IMR-90 (cell line): ENCODE measurements at regions not wholly inside any gene's neighbourhood (a gene's known extent, or its start where the extent isn't known, plus 50 kb on each side); places are given as distances from the start of the nearest gene placed in this dataset.

ENCODE experiments used
- ATAC-seq: fragments of 200-7000 bp; cut with Tn5 transposase; 2 replicates; pipeline ENCODE4 v1.9.1; 2020; ENCODE audit warnings: low read depth, mild to moderate bottlenecking, moderate library complexity
- BruUV-seq: library from RNA; stranded (reverse); fragments of 400-500 nt; replicated peaks from 2 replicates; lab custom pipeline; 2021; lab: Mats Ljungman, UMichigan
- CTCF ChIA-PET: fragments of 300-600 bp; formaldehyde crosslinking; extraction: SDS; loops from one replicate; lab custom pipeline; 2021; ENCODE audit warnings: antibody characterized with exemption; lab: Yijun Ruan, JAX
- POLR2A ChIA-PET: fragments of 300-600 bp; sonication (Branson Sonifier 250); formaldehyde crosslinking; loops from one replicate; lab custom pipeline; 2022; ENCODE audit warnings: antibody characterized with exemption; ENCODE audit not compliant: unreplicated experiment; lab: Charles Lee
- DNase-seq: peaks from one replicate; pipeline ENCODE4 v3.0.0; 2013
- H2AFZ ChIP-seq: replicated peaks from 2 replicates; pipeline ENCODE3; 2013; ENCODE audit warnings: low read length, mild to moderate bottlenecking; ENCODE audit not compliant: poor library complexity
- H2AK5ac ChIP-seq: 2 replicates; pipeline ENCODE4 v1.6.1; 2013; ENCODE audit warnings: low read depth, low read length, inconsistent platforms
- H2AK9ac ChIP-seq: replicated peaks from 2 replicates; pipeline ENCODE3; 2013; ENCODE audit warnings: mild to moderate bottlenecking, low read depth, low read length, moderate library complexity; ENCODE audit not compliant: poor library complexity
- H2BK120ac ChIP-seq: 2 replicates; pipeline ENCODE4 v1.6.1; 2013; ENCODE audit warnings: low read depth, low read length, inconsistent platforms
- H2BK15ac ChIP-seq: 3 replicates; pipeline ENCODE4 v1.6.1; 2013; ENCODE audit warnings: low read depth, low read length, inconsistent platforms
- H2BK20ac ChIP-seq: 2 replicates; pipeline ENCODE4 v1.6.1; 2013; ENCODE audit warnings: low read depth, mild to moderate bottlenecking, inconsistent platforms, low read length, moderate library complexity
- H2BK5ac ChIP-seq: 2 replicates; pipeline ENCODE4 v1.6.1; 2013; ENCODE audit warnings: mild to moderate bottlenecking, low read depth, low read length, inconsistent platforms; ENCODE audit not compliant: poor library complexity, severe bottlenecking
- H3K14ac ChIP-seq: replicated peaks from 2 replicates; pipeline ENCODE4 v1.6.1; 2013; ENCODE audit warnings: low read depth, low read length, inconsistent platforms
- H3K18ac ChIP-seq: 2 replicates; pipeline ENCODE4 v1.6.1; 2013; ENCODE audit warnings: low read depth, low read length, control low read depth
- H3K23ac ChIP-seq: 2 replicates; pipeline ENCODE4 v1.6.1; 2013; ENCODE audit warnings: low read depth, low read length, inconsistent platforms
- H3K27ac ChIP-seq: 2 replicates; pipeline ENCODE4 v1.5.1; 2013; ENCODE audit warnings: mild to moderate bottlenecking, control low read depth, low read length; ENCODE audit not compliant: insufficient read depth
- H3K27me3 ChIP-seq: 2 replicates; pipeline ENCODE4 v1.6.1; 2013; ENCODE audit warnings: low read length; ENCODE audit not compliant: control insufficient read depth, insufficient read depth
- H3K36me3 ChIP-seq: 2 replicates; pipeline ENCODE4 v1.6.1; 2013; ENCODE audit warnings: low read length, mixed read lengths; ENCODE audit not compliant: control insufficient read depth, insufficient read depth
- H3K4ac ChIP-seq: 2 replicates; pipeline ENCODE4 v1.6.1; 2013; ENCODE audit warnings: low read depth, low read length, inconsistent platforms
- H3K4me1 ChIP-seq: 2 replicates; pipeline ENCODE4 v1.6.1; 2013; ENCODE audit warnings: low read length, mixed read lengths; ENCODE audit not compliant: control insufficient read depth, insufficient read depth
- H3K4me2 ChIP-seq: 2 replicates; pipeline ENCODE4 v1.6.1; 2013; ENCODE audit warnings: low read depth, mild to moderate bottlenecking, control low read depth, low read length, moderate library complexity
- H3K4me3 ChIP-seq: 2 replicates; pipeline ENCODE4 v1.5.1; 2013; ENCODE audit warnings: low read depth, mild to moderate bottlenecking, control low read depth, low read length, moderate library complexity; ENCODE audit not compliant: insufficient read depth
- H3K56ac ChIP-seq: 2 replicates; pipeline ENCODE4 v1.6.1; 2013; ENCODE audit warnings: low read length, inconsistent platforms; ENCODE audit not compliant: insufficient read depth; ENCODE audit errors: extremely low read depth
- H3K79me1 ChIP-seq, 2 experiments: 2 replicates each; pipeline ENCODE4 v1.6.1; 2013; ENCODE audit warnings: low read length in 2 of 2, inconsistent platforms in 1 of 2, low read depth in 1 of 2
- H3K9ac ChIP-seq: 2 replicates; pipeline ENCODE4 v1.6.1; 2013; ENCODE audit warnings: low read depth, low read length, control low read depth
- H3K9me1 ChIP-seq: 2 replicates; pipeline ENCODE4 v1.6.1; 2013; ENCODE audit warnings: low read length, inconsistent platforms; ENCODE audit not compliant: insufficient read depth
- H3K9me3 ChIP-seq: 2 replicates; pipeline ENCODE4 v1.6.1; 2013; ENCODE audit warnings: low read length; ENCODE audit not compliant: control insufficient read depth, insufficient read depth
- H4K20me1 ChIP-seq: 2 replicates; pipeline ENCODE4 v1.6.1; 2013; ENCODE audit warnings: low read length, inconsistent platforms; ENCODE audit not compliant: insufficient read depth
- H4K5ac ChIP-seq: 2 replicates; pipeline ENCODE4 v1.6.1; 2013; ENCODE audit warnings: mild to moderate bottlenecking, low read depth, low read length, control low read depth
- H4K8ac ChIP-seq, 2 experiments: 2 replicates each; pipeline ENCODE4 v1.6.1; 2013; ENCODE audit warnings: low read depth in 2 of 2, low read length in 2 of 2, control low read depth in 1 of 2, inconsistent platforms in 1 of 2
- H4K91ac ChIP-seq: 2 replicates; pipeline ENCODE4 v1.6.1; 2013; ENCODE audit warnings: low read depth, low read length, inconsistent platforms; ENCODE audit not compliant: insufficient read depth
- BHLHE40 ChIP-seq: fragments of 150-350 bp; IDR thresholded peaks from 2 replicates; pipeline ENCODE4 v1.6.1; 2016; ENCODE audit warnings: mild to moderate bottlenecking, low read depth, low read length
- MXI1 ChIP-seq: IDR thresholded peaks from 2 replicates; pipeline ENCODE4 v1.6.1; 2012; ENCODE audit warnings: low read depth, mild to moderate bottlenecking, low read length, moderate library complexity, borderline replicate concordance
- RAD21 ChIP-seq: IDR thresholded peaks from 2 replicates; pipeline ENCODE4 v1.6.1; 2012; ENCODE audit warnings: low read length, improper control_type of control experiment
- WGBS, 2 experiments: methylation state at CpG; one replicate each; pipeline versions ENCODE4 v1.1.5 to v1.1.7; 2013; ENCODE audit warnings: missing lambda C conversion rate in 2 of 2; ENCODE audit not compliant: insufficient read length in 1 of 2; ENCODE audit errors: extremely low coverage in 2 of 2; 5-methylcytosine and 5-hydroxymethylcytosine counted together
- dilution Hi-C: fragments of 300-500 bp; cut with HindIII; formaldehyde crosslinking; loops from one replicate; pipeline ENCODE4 v1.14.3; 2018; ENCODE audit warnings: low sequenced_read_pairs; ENCODE audit not compliant: unreplicated experiment
- in situ Hi-C: fragments of 300-500 bp; cut with MboI; formaldehyde crosslinking; loops from 3 replicates; pipeline ENCODE4 v1.14.3; 2019; ENCODE audit warnings: low sequenced_read_pairs, inconsistent platforms, mixed read lengths
- intact Hi-C: fragments of 100-400 bp; cut with micrococcal nuclease; formaldehyde crosslinking; loops from 2 replicates; pipeline ENCODE4 v1.10.0; 2022

DNA sequence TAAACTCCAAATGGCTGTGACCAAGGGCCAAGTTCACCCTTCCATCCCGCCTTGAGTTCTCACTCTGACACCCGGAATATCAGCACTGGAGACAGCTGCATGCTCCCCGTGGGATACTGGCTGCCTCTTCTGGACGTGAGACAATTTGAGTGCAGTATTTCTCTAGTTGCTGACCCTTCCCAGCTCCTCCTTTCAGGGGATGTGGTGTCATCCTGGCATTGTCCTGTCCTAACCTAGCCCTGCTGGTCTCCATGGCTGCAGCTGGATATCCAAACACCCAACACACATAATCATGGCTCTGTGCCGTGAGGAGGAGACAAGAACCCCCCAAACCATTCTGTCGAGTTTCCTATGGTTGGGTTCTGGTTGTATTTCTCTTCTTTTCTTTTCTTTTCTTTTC, 82.6 kb downstream of the PAX1 start:
- H4K20me1 ChIP-seq: no peaks in the 10 kb centered on the region
- dilution Hi-C loops: no loop called here
- 13% methylated on average over 3 of the region's 6 CpGs; no CpG with 5 or more reads in 1 of the 2 experiments for WGBS, 2 experiments
- ATAC-seq: no peak
- no peak overlapping the region for H3K23ac ChIP-seq
- no peak overlapping the region for H3K56ac ChIP-seq
- POLR2A ChIA-PET: no interaction called here
- H3K4me2 ChIP-seq: no peak overlapping the region
- CTCF ChIA-PET: no interaction called here
- H3K18ac ChIP-seq: no peak overlapping the region
- H2AFZ ChIP-seq: no peak overlapping the region
- no peak overlapping the region for H3K14ac ChIP-seq
- H3K4me3 ChIP-seq: no peak overlapping the region
- no peak overlapping the region for H3K27ac ChIP-seq
- no TSS peak for BruUV-seq
- no peak overlapping the region for H2BK5ac ChIP-seq
- H3K9me1 ChIP-seq: no peaks in the 10 kb centered on the region
- no peaks in the 10 kb centered on the region for H3K4me1 ChIP-seq
- H3K9me3 ChIP-seq: peaks cover 24% of the 10 kb centered on the region
- H3K79me1 ChIP-seq: no peaks in the 10 kb centered on the region
- H2BK120ac ChIP-seq: no peak overlapping the region
- no peak overlapping the region for H4K8ac ChIP-seq
- no peak overlapping the region for H4K5ac ChIP-seq
- DNase-seq: no peak
- H2BK20ac ChIP-seq: no peak overlapping the region
- no peak overlapping the region for H3K9ac ChIP-seq
- H2AK5ac ChIP-seq: no peak overlapping the region
- H3K27me3 ChIP-seq: no peaks in the 10 kb centered on the region
- in situ Hi-C loops: no loop called here
- H4K91ac ChIP-seq: no peak overlapping the region
- no peak overlapping the region for H2BK15ac ChIP-seq
- TF ChIP-seq BHLHE40: no peak
- no peak for TF ChIP-seq RAD21
- TF ChIP-seq MXI1: no peak
- no peak overlapping the region for H3K4ac ChIP-seq
- no peak overlapping the region for H2AK9ac ChIP-seq
- H3K36me3 ChIP-seq: no peaks in the 10 kb centered on the region
- intact Hi-C loops: no loop called here
